Esophagus squamous epithelium (tissue), 4 donors: ENCODE measurements at regions not wholly inside any gene's neighbourhood (a gene's known extent, or its start where the extent isn't known, plus 50 kb on each side); places are given as distances from the start of the nearest gene placed in this dataset.

Source experiments
- CTCF ChIP-seq, 6 experiments: fragments of 450-650 bp in 4 of 6; fragments of 200-600 bp in 2 of 6; sonication (generic) in 2 of 6; IDR thresholded peaks; one replicate each; pipeline ENCODE4 v1.5.1; 2016 to 2019; ENCODE audit warnings: antibody characterized with exemption in 6 of 6, mild to moderate bottlenecking in 4 of 6, moderate library complexity in 4 of 6
- POLR2A ChIP-seq, 4 donors: fragments of 450-650 bp; IDR thresholded peaks; one replicate each; pipeline ENCODE4 v1.6.1; 2017; ENCODE audit warnings: antibody characterized with exemption in 4 of 4, mild to moderate bottlenecking in 4 of 4, moderate library complexity in 3 of 4

DNA sequence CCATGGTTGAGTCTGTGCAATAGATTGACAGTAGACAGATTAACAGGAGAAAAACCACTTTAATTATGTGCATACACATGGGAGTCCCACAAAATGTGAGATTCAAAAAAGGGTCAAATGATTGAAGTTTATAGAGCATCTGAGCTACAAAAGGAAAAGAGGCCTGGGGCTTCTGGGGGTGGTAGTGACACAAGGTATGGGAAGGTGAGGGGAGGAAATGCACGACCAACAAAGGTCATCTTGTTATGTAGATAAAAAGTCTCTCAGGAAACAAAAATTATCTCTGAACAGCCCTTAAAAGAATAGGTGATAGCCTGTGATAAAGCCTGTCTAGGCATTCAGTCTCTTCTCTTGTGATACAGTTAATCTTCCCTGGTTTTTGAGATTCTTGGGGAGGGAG, 141.7 kb downstream of the SEC23IP start:
- TF ChIP-seq CTCF (IDR thresholded peaks at IDR 0.05): no peak
- no peak for TF ChIP-seq POLR2A (IDR thresholded peaks at IDR 0.05)
